ENCODE measurements at regions not wholly inside any gene's neighbourhood (a gene's known extent, or its start where the extent isn't known, plus 50 kb on each side); places are given as distances from the start of the nearest gene placed in this dataset.

DNA sequence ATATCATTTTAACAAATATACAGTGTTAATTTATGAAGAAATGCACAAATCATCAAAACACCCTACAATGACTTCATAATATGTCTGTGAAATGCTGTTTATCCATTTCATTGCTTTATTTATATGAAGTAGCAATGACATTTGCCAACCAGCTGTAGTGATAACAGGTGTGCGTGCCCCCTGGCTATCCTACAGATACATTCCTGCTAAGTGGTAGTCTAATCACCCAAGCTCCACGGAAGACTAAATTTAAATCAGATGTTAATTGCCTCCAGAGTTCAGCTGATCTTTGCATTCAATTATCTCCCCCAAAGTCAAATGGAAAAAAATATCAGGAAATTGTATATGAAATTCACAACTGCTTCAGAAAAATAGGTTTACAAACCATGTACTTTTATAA is 1164.2 kb upstream of the LRRN3 start:
- CTCF ChIA-PET (ENCODE audit: low intra/inter-chr PET ratio, low total read pairs): no interaction called here
- intact Hi-C loops (cut with micrococcal nuclease; ENCODE audit: unreplicated experiment): no loop called here
- no peaks in the 10 kb centered on the region for H3K27me3 ChIP-seq (ENCODE audit: control insufficient read depth in 1 of 2, insufficient read depth in 2 of 2, low read length in 2 of 2)
- H3K36me3 ChIP-seq (replicated peaks in 1 of 2; ENCODE audit: control insufficient read depth in 1 of 2, insufficient read depth in 2 of 2, low read length in 2 of 2): no peaks in the 10 kb centered on the region
- H4K20me1 ChIP-seq (ENCODE audit: insufficient read depth, low read length): no peaks in the 10 kb centered on the region
- no peak overlapping the region for H2AFZ ChIP-seq (ENCODE audit: low read length)
- H3K4me2 ChIP-seq (ENCODE audit: low read depth, low read length): no peak overlapping the region
- POLR2A ChIA-PET: no interaction called here
- TF ChIP-seq BRD4 (CRISPR knock-in tag; IDR thresholded peaks at IDR 0.05) (no peak), ZBTB7A (CRISPR knock-in tag; IDR thresholded peaks at IDR 0.05) (no peak), ZNF234 (CRISPR knock-in tag; conservative IDR thresholded peaks at IDR 0.05) (no peak)
- FAIRE-seq: no peak
- H3K4me3 ChIP-seq (replicated peaks in 1 of 3; ENCODE audit: insufficient read depth in 1 of 3, low read depth in 2 of 3, low read length in 3 of 3): no peak overlapping the region
- H3K9ac ChIP-seq (ENCODE audit: insufficient read depth, low read depth, low read length): no peak overlapping the region
- H3K79me2 ChIP-seq (ENCODE audit: insufficient read depth, low read length): no peaks in the 10 kb centered on the region
- ATAC-seq: no peak
- no TSS peak for BruUV-seq (replicated peaks)
- in situ Hi-C loops (cut with HindIII; ENCODE audit: extremely low pct_ligation_motif_present, low pct_unique_long_range_greater_than_20kb): no loop called here
- 16% methylated on average over 2 of the region's 2 CpGs for WGBS (ENCODE audit: low lambda C conversion rate)
- no peaks in the 10 kb centered on the region for H3K4me1 ChIP-seq (ENCODE audit: insufficient read depth, low read length)
- peaks cover 8% of the 10 kb centered on the region for H3K9me3 ChIP-seq (ENCODE audit: low read length)
- H3K27ac ChIP-seq (ENCODE audit: extremely low read length, insufficient read depth, low read length): no peak overlapping the region
- no peak for DNase-seq (ENCODE audit: low spot score)

DNA sequence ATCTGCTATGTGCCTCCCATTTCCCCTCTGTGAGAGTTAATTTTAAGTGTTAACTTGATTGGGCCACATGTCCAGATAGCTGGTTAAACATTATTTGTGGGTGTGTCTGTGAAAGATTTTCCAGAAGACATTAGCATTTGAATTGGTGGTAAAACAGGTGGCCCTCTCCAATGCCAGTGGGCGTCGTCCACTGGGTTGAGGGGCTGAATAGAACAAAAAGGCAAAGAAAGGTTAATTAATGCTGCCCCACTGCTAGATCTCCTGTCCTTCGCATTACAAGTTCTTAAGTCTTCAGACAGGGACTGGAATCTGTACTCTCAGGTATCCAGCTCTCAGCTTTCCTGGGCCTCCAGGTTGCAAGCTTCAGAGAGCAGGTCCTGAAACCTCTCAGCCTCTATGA is 1160.9 kb upstream of the LRRN3 start:
- Histone ChIP-seq H3K79me2 (ENCODE audit: insufficient read depth, low read length) (no peaks in the 10 kb centered on the region), H4K20me1 (ENCODE audit: insufficient read depth, low read length) (no peaks in the 10 kb centered on the region), H3K9ac (ENCODE audit: insufficient read depth, low read depth, low read length) (no peak overlapping the region), H3K9me3 (ENCODE audit: low read length) (peaks cover 6% of the 10 kb centered on the region), H3K27ac (ENCODE audit: extremely low read length, insufficient read depth, low read length) (no peak overlapping the region), H3K4me3 (replicated peaks in 1 of 3; ENCODE audit: insufficient read depth in 1 of 3, low read depth in 2 of 3, low read length in 3 of 3) (no peak overlapping the region), H3K4me1 (ENCODE audit: insufficient read depth, low read length) (no peaks in the 10 kb centered on the region), H3K36me3 (replicated peaks in 1 of 2; ENCODE audit: control insufficient read depth in 1 of 2, insufficient read depth in 2 of 2, low read length in 2 of 2) (no peaks in the 10 kb centered on the region), H2AFZ (ENCODE audit: low read length) (no peak overlapping the region), H3K4me2 (ENCODE audit: low read depth, low read length) (no peak overlapping the region), H3K27me3 (ENCODE audit: control insufficient read depth in 1 of 2, insufficient read depth in 2 of 2, low read length in 2 of 2) (no peaks in the 10 kb centered on the region)
- POLR2A ChIA-PET: no interaction called here
- in situ Hi-C loops (cut with HindIII; ENCODE audit: extremely low pct_ligation_motif_present, low pct_unique_long_range_greater_than_20kb): no loop called here
- WGBS (ENCODE audit: low lambda C conversion rate): 2% methylated on average over 3 of the region's 3 CpGs
- FAIRE-seq (no peak), ATAC-seq (no peak), DNase-seq (ENCODE audit: low spot score) (no peak)
- no TSS peak for BruUV-seq (replicated peaks)
- intact Hi-C loops (cut with micrococcal nuclease; ENCODE audit: unreplicated experiment): no loop called here
- CTCF ChIA-PET (ENCODE audit: low intra/inter-chr PET ratio, low total read pairs): no interaction called here
- TF ChIP-seq RFXAP (CRISPR knock-in tag; IDR thresholded peaks at IDR 0.05; ENCODE audit: borderline replicate concordance): no peak
- TF ChIP-seq ARID2 (CRISPR knock-in tag; IDR thresholded peaks at IDR 0.05; ENCODE audit: borderline replicate concordance): no peak
- no peak for TF ChIP-seq CEBPG (CRISPR knock-in tag; IDR thresholded peaks at IDR 0.05)
- TF ChIP-seq SP5 (CRISPR knock-in tag; IDR thresholded peaks at IDR 0.05; ENCODE audit: borderline replicate concordance, low read depth): no peak
- TF ChIP-seq KLF9 (CRISPR knock-in tag; IDR thresholded peaks at IDR 0.05; ENCODE audit: low read depth): no peak
- TF ChIP-seq PHF21A (CRISPR knock-in tag; IDR thresholded peaks at IDR 0.05): no peak
- no peak for TF ChIP-seq CBX1 (IDR thresholded peaks at IDR 0.05; ENCODE audit: low read depth)
- no peak for TF ChIP-seq GABPB1 (CRISPR knock-in tag; IDR thresholded peaks at IDR 0.05)
- TF ChIP-seq JUND (CRISPR knock-in tag; IDR thresholded peaks at IDR 0.05): no peak
- TF ChIP-seq, protein P1, sequence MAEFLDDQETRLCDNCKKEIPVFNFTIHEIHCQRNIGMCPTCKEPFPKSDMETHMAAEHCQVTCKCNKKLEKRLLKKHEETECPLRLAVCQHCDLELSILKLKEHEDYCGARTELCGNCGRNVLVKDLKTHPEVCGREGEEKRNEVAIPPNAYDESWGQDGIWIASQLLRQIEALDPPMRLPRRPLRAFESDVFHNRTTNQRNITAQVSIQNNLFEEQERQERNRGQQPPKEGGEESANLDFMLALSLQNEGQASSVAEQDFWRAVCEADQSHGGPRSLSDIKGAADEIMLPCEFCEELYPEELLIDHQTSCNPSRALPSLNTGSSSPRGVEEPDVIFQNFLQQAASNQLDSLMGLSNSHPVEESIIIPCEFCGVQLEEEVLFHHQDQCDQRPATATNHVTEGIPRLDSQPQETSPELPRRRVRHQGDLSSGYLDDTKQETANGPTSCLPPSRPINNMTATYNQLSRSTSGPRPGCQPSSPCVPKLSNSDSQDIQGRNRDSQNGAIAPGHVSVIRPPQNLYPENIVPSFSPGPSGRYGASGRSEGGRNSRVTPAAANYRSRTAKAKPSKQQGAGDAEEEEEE (CRISPR knock-in tag; IDR thresholded peaks at IDR 0.05; ENCODE audit: borderline replicate concordance): no peak
- no peak for TF ChIP-seq SRSF9 (IDR thresholded peaks at IDR 0.05; ENCODE audit: borderline replicate concordance, insufficient read depth, low read depth, low read length, poor library complexity, severe bottlenecking)
- no peak for TF ChIP-seq TSC22D2 (CRISPR knock-in tag; IDR thresholded peaks at IDR 0.05; ENCODE audit: borderline replicate concordance)
- no peak for TF ChIP-seq HMGA1 (CRISPR knock-in tag; conservative IDR thresholded peaks at IDR 0.05)
- TF ChIP-seq, protein P2, sequence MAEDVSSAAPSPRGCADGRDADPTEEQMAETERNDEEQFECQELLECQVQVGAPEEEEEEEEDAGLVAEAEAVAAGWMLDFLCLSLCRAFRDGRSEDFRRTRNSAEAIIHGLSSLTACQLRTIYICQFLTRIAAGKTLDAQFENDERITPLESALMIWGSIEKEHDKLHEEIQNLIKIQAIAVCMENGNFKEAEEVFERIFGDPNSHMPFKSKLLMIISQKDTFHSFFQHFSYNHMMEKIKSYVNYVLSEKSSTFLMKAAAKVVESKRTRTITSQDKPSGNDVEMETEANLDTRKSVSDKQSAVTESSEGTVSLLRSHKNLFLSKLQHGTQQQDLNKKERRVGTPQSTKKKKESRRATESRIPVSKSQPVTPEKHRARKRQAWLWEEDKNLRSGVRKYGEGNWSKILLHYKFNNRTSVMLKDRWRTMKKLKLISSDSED (CRISPR knock-in tag; IDR thresholded peaks at IDR 0.05): no peak
- TF ChIP-seq, protein P3, sequence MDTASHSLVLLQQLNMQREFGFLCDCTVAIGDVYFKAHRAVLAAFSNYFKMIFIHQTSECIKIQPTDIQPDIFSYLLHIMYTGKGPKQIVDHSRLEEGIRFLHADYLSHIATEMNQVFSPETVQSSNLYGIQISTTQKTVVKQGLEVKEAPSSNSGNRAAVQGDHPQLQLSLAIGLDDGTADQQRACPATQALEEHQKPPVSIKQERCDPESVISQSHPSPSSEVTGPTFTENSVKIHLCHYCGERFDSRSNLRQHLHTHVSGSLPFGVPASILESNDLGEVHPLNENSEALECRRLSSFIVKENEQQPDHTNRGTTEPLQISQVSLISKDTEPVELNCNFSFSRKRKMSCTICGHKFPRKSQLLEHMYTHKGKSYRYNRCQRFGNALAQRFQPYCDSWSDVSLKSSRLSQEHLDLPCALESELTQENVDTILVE (CRISPR knock-in tag; IDR thresholded peaks at IDR 0.05): no peak
